Endodermal cell (in vitro differentiated cells): ENCODE measurements at regions not wholly inside any gene's neighbourhood (a gene's known extent, or its start where the extent isn't known, plus 50 kb on each side); places are given as distances from the start of the nearest gene placed in this dataset.

Experiments used
- DNase-seq: peaks from one replicate; pipeline ENCODE4 v3.0.0-alpha.2; 2017
- H3K27ac ChIP-seq: 2 replicates; pipeline ENCODE4 v1.5.1; 2013; ENCODE audit warnings: mild to moderate bottlenecking, low read depth, low read length, moderate library complexity
- H3K27me3 ChIP-seq: 2 replicates; pipeline ENCODE4 v1.6.1; 2013; ENCODE audit warnings: mild to moderate bottlenecking, low read length, moderate library complexity; ENCODE audit not compliant: insufficient read depth, control insufficient read depth, poor library complexity, severe bottlenecking
- H3K36me3 ChIP-seq: 2 replicates; pipeline ENCODE4 v1.7.0; 2013; ENCODE audit warnings: mild to moderate bottlenecking, low read length, moderate library complexity; ENCODE audit not compliant: control insufficient read depth, insufficient read depth
- H3K4me1 ChIP-seq: one replicate; pipeline ENCODE4 v1.7.0; 2013; ENCODE audit warnings: low read length; ENCODE audit not compliant: control insufficient read depth, insufficient read depth
- H3K4me3 ChIP-seq: 2 replicates; pipeline ENCODE4 v1.5.1; 2013; ENCODE audit warnings: mild to moderate bottlenecking, low read length, moderate library complexity
- H3K9ac ChIP-seq: 2 replicates; pipeline ENCODE4 v1.6.1; 2013; ENCODE audit warnings: mild to moderate bottlenecking, low read length, moderate library complexity; ENCODE audit not compliant: poor library complexity, severe bottlenecking; ENCODE audit errors: extremely low read depth
- H3K9me3 ChIP-seq: 2 replicates; pipeline ENCODE4 v1.6.1; 2013; ENCODE audit warnings: mild to moderate bottlenecking, low read length, moderate library complexity; ENCODE audit not compliant: control insufficient read depth
- H3K27ac Mint-ChIP-seq: 2 replicates; pipeline ENCODE4 v1.8.0; 2020; ENCODE audit warnings: mixed read lengths
- H3K27me3 Mint-ChIP-seq: 2 replicates; pipeline ENCODE4 v1.8.0; 2021; ENCODE audit warnings: mild to moderate bottlenecking, mixed read lengths; ENCODE audit not compliant: insufficient read depth
- H3K36me3 Mint-ChIP-seq: 2 replicates; pipeline ENCODE4 v1.8.0; 2020; ENCODE audit warnings: low read depth, mixed read lengths
- H3K4me1 Mint-ChIP-seq: 2 replicates; pipeline ENCODE4 v1.8.0; 2020; ENCODE audit warnings: mixed read lengths
- H3K4me3 Mint-ChIP-seq: 2 replicates; pipeline ENCODE4 v1.8.0; 2020; ENCODE audit warnings: mild to moderate bottlenecking, moderate library complexity, mixed read lengths
- H3K9me3 Mint-ChIP-seq: 2 replicates; pipeline ENCODE4 v1.8.0; 2020; ENCODE audit warnings: mild to moderate bottlenecking, mixed read lengths
- CTCF ChIP-seq: fragments of 200-600 bp; sonication (generic); conservative IDR thresholded peaks from 2 replicates; pipeline ENCODE4 v1.5.0; 2021; ENCODE audit warnings: antibody characterized with exemption, mild to moderate bottlenecking
- WGBS, 2 experiments: methylation state at CpG; one replicate each; pipeline versions ENCODE4 v1.1.5 to v1.1.7; 2013; ENCODE audit warnings: missing lambda C conversion rate in 2 of 2, mixed read lengths in 1 of 2; ENCODE audit not compliant: insufficient coverage in 1 of 2, insufficient read length in 1 of 2; 5-methylcytosine and 5-hydroxymethylcytosine counted together

GRCh38 chr5:27788184-27788583 is 749.8 kb upstream of the CDH9 start:
- H3K4me1 ChIP-seq: no peaks in the 10 kb centered on the region
- no peaks in the 10 kb centered on the region for H3K27me3 ChIP-seq
- no peaks in the 10 kb centered on the region for H3K9me3 Mint-ChIP-seq
- TF ChIP-seq CTCF: no peak
- H3K9me3 ChIP-seq: no peaks in the 10 kb centered on the region
- no peak overlapping the region for H3K9ac ChIP-seq
- 89 to 90% methylated on average over 1 to 2 of the region's 2 CpGs for WGBS, 2 experiments
- H3K4me1 Mint-ChIP-seq: no peaks in the 10 kb centered on the region
- H3K4me3 ChIP-seq: no peak overlapping the region
- no peaks in the 10 kb centered on the region for H3K27me3 Mint-ChIP-seq
- DNase-seq: no peak
- no peaks in the 10 kb centered on the region for H3K36me3 Mint-ChIP-seq
- no peak overlapping the region for H3K4me3 Mint-ChIP-seq
- no peaks in the 10 kb centered on the region for H3K36me3 ChIP-seq
- H3K27ac ChIP-seq: no peak overlapping the region
- no peak overlapping the region for H3K27ac Mint-ChIP-seq

- 72% methylated on average over 1 of the region's 1 CpG; no CpG with 5 or more reads in 1 of the 2 experiments for WGBS, 2 experiments
- Histone ChIP-seq H3K4me1 (no peaks in the 10 kb centered on the region), H3K4me3 (no peak overlapping the region), H3K27me3 (no peaks in the 10 kb centered on the region), H3K9me3 (no peaks in the 10 kb centered on the region), H3K9ac (no peak overlapping the region), H3K27ac (no peak overlapping the region), H3K36me3 (no peaks in the 10 kb centered on the region)
- Mint-ChIP-seq H3K27me3 (no peaks in the 10 kb centered on the region), H3K36me3 (no peaks in the 10 kb centered on the region), H3K4me1 (no peaks in the 10 kb centered on the region), H3K27ac (no peak overlapping the region), H3K4me3 (no peak overlapping the region), H3K9me3 (no peaks in the 10 kb centered on the region)
- no peak for DNase-seq
- no peak for TF ChIP-seq CTCF
Measured at GRCh38 chr5:27784317-27784716, 745.9 kb upstream of the CDH9 start.

- no peaks in the 10 kb centered on the region for H3K27me3 ChIP-seq
- no peak overlapping the region for H3K4me3 Mint-ChIP-seq
- no peaks in the 10 kb centered on the region for H3K27me3 Mint-ChIP-seq
- H3K27ac Mint-ChIP-seq: no peak overlapping the region
- no peak for TF ChIP-seq CTCF
- no peaks in the 10 kb centered on the region for H3K4me1 Mint-ChIP-seq
- 96% methylated on average over 4 of the region's 4 CpGs; no CpG with 5 or more reads in 1 of the 2 experiments for WGBS, 2 experiments
- no peak overlapping the region for H3K27ac ChIP-seq
- no peaks in the 10 kb centered on the region for H3K36me3 Mint-ChIP-seq
- H3K4me3 ChIP-seq: no peak overlapping the region
- no peaks in the 10 kb centered on the region for H3K36me3 ChIP-seq
- no peaks in the 10 kb centered on the region for H3K9me3 Mint-ChIP-seq
- H3K9ac ChIP-seq: no peak overlapping the region
- no peak for DNase-seq
- no peaks in the 10 kb centered on the region for H3K9me3 ChIP-seq
- no peaks in the 10 kb centered on the region for H3K4me1 ChIP-seq
Measured at GRCh38 chr5:27778121-27778520, 739.7 kb upstream of the CDH9 start.
